ENCODE measurements at regions not wholly inside any gene's neighbourhood (a gene's known extent, or its start where the extent isn't known, plus 50 kb on each side); places are given as distances from the start of the nearest gene placed in this dataset.
"Not testable (repeated sequence)": the region's sequence is repeated elsewhere in the genome, so short reads cannot be mapped to it uniquely, and the experiment has no call there.

- TF ChIP-seq CTCF (conservative IDR thresholded peaks at IDR 0.05) = no peak
- no peak overlapping the region for H3K27ac ChIP-seq
Measured at GRCh38 chr6:78688668-78689067, 178.7 kb upstream of the IRAK1BP1 start.

GRCh38 chr6:78693835-78694234, 173.5 kb upstream of the IRAK1BP1 start:
- H3K27ac ChIP-seq = no peak overlapping the region
- TF ChIP-seq CTCF (conservative IDR thresholded peaks at IDR 0.05) = no peak

GRCh38 chr6:78694628-78695027, 172.7 kb upstream of the IRAK1BP1 start:
- H3K27ac ChIP-seq = not testable (repeated sequence)

- H3K27ac ChIP-seq = no peak overlapping the region
- TF ChIP-seq CTCF (conservative IDR thresholded peaks at IDR 0.05) = no peak
Measured at GRCh38 chr6:78700991-78701390, 166.4 kb upstream of the IRAK1BP1 start.

- H3K27ac ChIP-seq = no peak overlapping the region
- TF ChIP-seq CTCF (conservative IDR thresholded peaks at IDR 0.05) = no peak
Measured at GRCh38 chr6:78701407-78701806, 165.9 kb upstream of the IRAK1BP1 start.

GRCh38 chr6:78709021-78709420, 158.3 kb upstream of the IRAK1BP1 start:
- TF ChIP-seq CTCF (conservative IDR thresholded peaks at IDR 0.05) = no peak
- H3K27ac ChIP-seq = no peak overlapping the region

- TF ChIP-seq CTCF (conservative IDR thresholded peaks at IDR 0.05) = no peak
- no peak overlapping the region for H3K27ac ChIP-seq
Measured at GRCh38 chr6:78713564-78713963, 153.8 kb upstream of the IRAK1BP1 start.

GRCh38 chr6:78744144-78744543, 123.2 kb upstream of the IRAK1BP1 start:
- H3K27ac ChIP-seq = no peak overlapping the region
- TF ChIP-seq CTCF (conservative IDR thresholded peaks at IDR 0.05) = no peak
